Adipose tissue (tissue), 3 donors: ENCODE measurements at regions not wholly inside any gene's neighbourhood (a gene's known extent, or its start where the extent isn't known, plus 50 kb on each side); places are given as distances from the start of the nearest gene placed in this dataset.
"Not testable (repeated sequence)": the region's sequence is repeated elsewhere in the genome, so short reads cannot be mapped to it uniquely, and the experiment has no call there.

Experiments used
- H3K27ac ChIP-seq: one replicate; pipeline ENCODE4 v1.5.1; 2013; ENCODE audit warnings: low read depth, low read length
- WGBS, 3 donors: extraction: QIAGEN DNeasy Blood & Tissue Kit; methylation state at CpG; one replicate each; pipeline ENCODE4 v1.1.7; 2013; 5-methylcytosine and 5-hydroxymethylcytosine counted together
- donor health status: healthy with polysubstance abuse.
- donor health status: Bipolar disorder and iron deficiency.
- donor health status: healthy.

GRCh38 chr13:50203256-50203941 lies 188.2 kb downstream of the KCNRG start:
- WGBS, 3 donors, result 84 to 92% (median 90%) methylated on average over 1 of the region's 1 CpG
- H3K27ac ChIP-seq, result no peak overlapping the region

GRCh38 chr13:50205581-50205980 lies 190.3 kb downstream of the KCNRG start:
- WGBS, 3 donors, result 85 to 91% (median 89%) methylated on average over 2 of the region's 2 CpGs

GRCh38 chr13:50208826-50209335 lies 193.6 kb downstream of the KCNRG start:
- no peak overlapping the region for H3K27ac ChIP-seq
- WGBS, 3 donors, result 13 to 39% (median 17%) methylated on average over 9 of the region's 9 CpGs

More at GRCh38 chr13:50205581-50205980, 190.3 kb downstream of the KCNRG start:
- no peak overlapping the region for H3K27ac ChIP-seq

GRCh38 chr13:50209631-50210030 lies 194.4 kb downstream of the KCNRG start:
- 53 to 95% (median 58%) methylated on average over 1 of the region's 1 CpG for WGBS, 3 donors
- no peak overlapping the region for H3K27ac ChIP-seq

GRCh38 chr13:50213526-50213925 lies 198.3 kb downstream of the KCNRG start:
- no peak overlapping the region for H3K27ac ChIP-seq
- WGBS, 3 donors, result 18 to 85% (median 85%) methylated on average over 1 of the region's 1 CpG

- no peak overlapping the region for H3K27ac ChIP-seq
Observed at GRCh38 chr13:50214514-50214913, 199.3 kb downstream of the KCNRG start.

GRCh38 chr13:50215399-50215798 lies 200.2 kb downstream of the KCNRG start:
- H3K27ac ChIP-seq, result no peak overlapping the region

GRCh38 chr13:50219743-50220142 lies 204.5 kb downstream of the KCNRG start:
- 83 to 98% (median 97%) methylated on average over 3 of the region's 3 CpGs for WGBS, 3 donors
- no peak overlapping the region for H3K27ac ChIP-seq

- WGBS, 3 donors, result 52 to 82% (median 54%) methylated on average over 4 of the region's 4 CpGs
Observed at GRCh38 chr13:50220938-50221337, 205.7 kb downstream of the KCNRG start.

GRCh38 chr13:50222569-50223332 lies 207.5 kb downstream of the KCNRG start:
- 22 to 35% (median 23%) methylated on average over 13 of the region's 13 CpGs for WGBS, 3 donors
- H3K27ac ChIP-seq, result no peak overlapping the region

More at GRCh38 chr13:50220938-50221337, 205.7 kb downstream of the KCNRG start:
- H3K27ac ChIP-seq, result no peak overlapping the region

- 62 to 88% (median 66%) methylated on average over 4 of the region's 4 CpGs for WGBS, 3 donors
- H3K27ac ChIP-seq, result no peak overlapping the region
Observed at GRCh38 chr13:50224534-50224933, 209.3 kb downstream of the KCNRG start.

GRCh38 chr13:50225193-50226155 lies 210.2 kb downstream of the KCNRG start:
- WGBS, 3 donors, result 82 to 89% (median 82%) methylated on average over 3 of the region's 3 CpGs
- H3K27ac ChIP-seq, result no peak overlapping the region

- H3K27ac ChIP-seq, result no peak overlapping the region
Observed at GRCh38 chr13:50226515-50227155, 211.4 kb downstream of the KCNRG start.

- H3K27ac ChIP-seq, result no peak overlapping the region
- WGBS, 3 donors, result 74 to 90% (median 87%) methylated on average over 5 of the region's 5 CpGs
Observed at GRCh38 chr13:50227361-50227760, 212.1 kb downstream of the KCNRG start.

- whole genome bisulfite sequencing, 3 donors, result 94 to 96% (median 95%) methylated on average over 6 of the region's 6 CpGs
- no peak overlapping the region for H3K27ac ChIP-seq
Observed at GRCh38 chr13:50228527-50228926, 213.3 kb downstream of the KCNRG start.

GRCh38 chr13:50229960-50230661 lies 214.9 kb downstream of the KCNRG start:
- H3K27ac ChIP-seq, result no peak overlapping the region
- 60 to 79% (median 66%) methylated on average over 2 of the region's 2 CpGs for WGBS, 3 donors

- no peak overlapping the region for H3K27ac ChIP-seq
- WGBS, 3 donors, result 93 to 96% (median 94%) methylated on average over 2 of the region's 2 CpGs
Observed at GRCh38 chr13:50230662-50230978, 215.4 kb downstream of the KCNRG start.

GRCh38 chr13:50233574-50233973 lies 218.3 kb downstream of the KCNRG start:
- 92 to 97% (median 96%) methylated on average over 5 of the region's 5 CpGs for WGBS, 3 donors
- H3K27ac ChIP-seq, result not testable (repeated sequence)
